Caco-2 (cell line): ENCODE measurements at regions not wholly inside any gene's neighbourhood (a gene's known extent, or its start where the extent isn't known, plus 50 kb on each side); places are given as distances from the start of the nearest gene placed in this dataset.

Experiments
- BruUV-seq: library from RNA; stranded (reverse); fragments of 400-500 nt; replicated peaks from 2 replicates; lab custom pipeline; 2021; lab: Mats Ljungman, UMichigan
- CTCF ChIA-PET: fragments of 300-600 bp; sonication (Branson Sonifier 250); formaldehyde crosslinking; loops from one replicate; lab custom pipeline; 2022; ENCODE audit warnings: antibody characterized with exemption; lab: Charles Lee
- POLR2A ChIA-PET: fragments of 300-600 bp; sonication (Branson Sonifier 250); formaldehyde crosslinking; loops from one replicate; lab custom pipeline; 2022; ENCODE audit warnings: antibody characterized with exemption; lab: Charles Lee
- DNase-seq, 2 experiments: peaks; one replicate each; pipeline versions ENCODE4 v3.0.0 to v3.0.0-alpha.2; 2020 to 2022
- H3K27me3 ChIP-seq: replicated peaks from 2 replicates; pipeline ENCODE4 v1.6.0; 2011; ENCODE audit warnings: low read length; ENCODE audit not compliant: control insufficient read depth, insufficient read depth
- H3K36me3 ChIP-seq: 2 replicates; pipeline ENCODE4 v1.5.1; 2011; ENCODE audit warnings: low read length; ENCODE audit not compliant: control insufficient read depth, insufficient read depth
- H3K4me1 ChIP-seq: fragments of 250-450 bp; sonication (Bioruptor Pico); 2 replicates; pipeline ENCODE4 v1.5.1; 2020; ENCODE audit warnings: mild to moderate bottlenecking
- H3K4me3 ChIP-seq: 2 replicates; pipeline ENCODE4 v1.5.1; 2011; ENCODE audit warnings: low read depth, mild to moderate bottlenecking, control low read depth, low read length
- H3K9me3 ChIP-seq: fragments of 250-450 bp; sonication (Bioruptor Pico); 2 replicates; pipeline ENCODE4 v1.5.1; 2020; ENCODE audit warnings: mild to moderate bottlenecking, moderate library complexity
- H3K27ac Mint-ChIP-seq: one replicate; pipeline ENCODE4 v1.8.0; 2022; ENCODE audit warnings: mixed read lengths; ENCODE audit not compliant: unreplicated experiment
- H3K27me3 Mint-ChIP-seq: one replicate; pipeline ENCODE4 v1.8.0; 2022; ENCODE audit warnings: mixed read lengths; ENCODE audit not compliant: insufficient read depth, unreplicated experiment
- H3K36me3 Mint-ChIP-seq: one replicate; pipeline ENCODE4 v1.8.0; 2022; ENCODE audit warnings: mild to moderate bottlenecking, mixed read lengths; ENCODE audit not compliant: insufficient read depth, unreplicated experiment
- H3K4me1 Mint-ChIP-seq: one replicate; pipeline ENCODE4 v1.8.0; 2022; ENCODE audit warnings: low read depth, mixed read lengths; ENCODE audit not compliant: unreplicated experiment
- H3K4me3 Mint-ChIP-seq: one replicate; pipeline ENCODE4 v1.8.0; 2022; ENCODE audit warnings: mild to moderate bottlenecking, moderate library complexity, mixed read lengths; ENCODE audit not compliant: unreplicated experiment
- H3K9me3 Mint-ChIP-seq: one replicate; pipeline ENCODE4 v1.8.0; 2022; ENCODE audit warnings: mixed read lengths; ENCODE audit not compliant: unreplicated experiment
- CTCF ChIP-seq, 2 experiments: fragments of 200-600 bp in 1 of 2; IDR thresholded peaks; 1 replicate in 1 of 2; 2 replicates in 1 of 2; pipeline versions ENCODE4 v1.5.1 to v1.8.0; 2011 to 2022; ENCODE audit warnings: antibody characterized with exemption in 1 of 2, control low read depth in 1 of 2, inconsistent platforms in 1 of 2, low read depth in 1 of 2, low read length in 1 of 2, mild to moderate bottlenecking in 1 of 2, moderate library complexity in 1 of 2; ENCODE audit not compliant: insufficient read depth in 1 of 2, severe bottlenecking in 1 of 2, unreplicated experiment in 1 of 2
- intact Hi-C: fragments of 100-400 bp; cut with micrococcal nuclease; formaldehyde crosslinking; loops from one replicate; pipeline ENCODE4 v1.10.0; 2022; ENCODE audit not compliant: unreplicated experiment

- no TSS peak for BruUV-seq
- H3K9me3 ChIP-seq = no peaks in the 10 kb centered on the region
- Mint-ChIP-seq H3K4me1 (peaks cover 7% of the 10 kb centered on the region), H3K9me3 (no peaks in the 10 kb centered on the region), H3K4me3 (no peak overlapping the region), H3K27me3 (no peaks in the 10 kb centered on the region), H3K27ac (no peak overlapping the region), H3K36me3 (no peaks in the 10 kb centered on the region)
- ChIA-PET POLR2A (no interaction called here), CTCF (no interaction called here)
- no peaks in the 10 kb centered on the region for H3K27me3 ChIP-seq
- TF ChIP-seq CTCF (IDR thresholded peaks at IDR 0.05; ENCODE audit: insufficient read depth in 1 of 2, low read depth in 1 of 2, low read length in 1 of 2, severe bottlenecking in 1 of 2, unreplicated experiment in 1 of 2) = no peak
- H3K4me1 ChIP-seq = no peaks in the 10 kb centered on the region
- no peak for DNase-seq
- intact Hi-C loops = no loop called here
- no peak overlapping the region for H3K4me3 ChIP-seq
- no peaks in the 10 kb centered on the region for H3K36me3 ChIP-seq
Observed at GRCh38 chr2:52139241-52139640, 1107.3 kb upstream of the NRXN1 start.

GRCh38 chr2:52135235-52135634, 1103.3 kb upstream of the NRXN1 start:
- H3K9me3 ChIP-seq = no peaks in the 10 kb centered on the region
- Mint-ChIP-seq H3K4me1 (no peaks in the 10 kb centered on the region), H3K36me3 (no peaks in the 10 kb centered on the region), H3K9me3 (no peaks in the 10 kb centered on the region), H3K27me3 (no peaks in the 10 kb centered on the region), H3K4me3 (no peak overlapping the region), H3K27ac (no peak overlapping the region)
- H3K4me1 ChIP-seq = no peaks in the 10 kb centered on the region
- TF ChIP-seq CTCF (IDR thresholded peaks at IDR 0.05; ENCODE audit: insufficient read depth in 1 of 2, low read depth in 1 of 2, low read length in 1 of 2, severe bottlenecking in 1 of 2, unreplicated experiment in 1 of 2) = no peak
- DNase-seq = no peak
- BruUV-seq = no TSS peak
- H3K27me3 ChIP-seq = no peaks in the 10 kb centered on the region
- H3K36me3 ChIP-seq = no peaks in the 10 kb centered on the region
- intact Hi-C loops = no loop called here
- ChIA-PET POLR2A (no interaction called here), CTCF (no interaction called here)
- H3K4me3 ChIP-seq = no peak overlapping the region

- H3K27ac Mint-ChIP-seq = no peak overlapping the region
- BruUV-seq = no TSS peak
- peaks cover 2% of the 10 kb centered on the region for H3K27me3 Mint-ChIP-seq
- intact Hi-C loops = no loop called here
- Histone ChIP-seq H3K27me3 (no peaks in the 10 kb centered on the region), H3K9me3 (no peaks in the 10 kb centered on the region), H3K36me3 (no peaks in the 10 kb centered on the region), H3K4me3 (no peak overlapping the region), H3K4me1 (no peaks in the 10 kb centered on the region)
- no peak for TF ChIP-seq CTCF (IDR thresholded peaks at IDR 0.05; ENCODE audit: insufficient read depth in 1 of 2, low read depth in 1 of 2, low read length in 1 of 2, severe bottlenecking in 1 of 2, unreplicated experiment in 1 of 2)
- H3K4me3 Mint-ChIP-seq = no peak overlapping the region
- H3K9me3 Mint-ChIP-seq = no peaks in the 10 kb centered on the region
- no peaks in the 10 kb centered on the region for H3K4me1 Mint-ChIP-seq
- ChIA-PET POLR2A (no interaction called here), CTCF (no interaction called here)
- no peak for DNase-seq
- no peaks in the 10 kb centered on the region for H3K36me3 Mint-ChIP-seq
Observed at GRCh38 chr2:52128081-52128480, 1096.1 kb upstream of the NRXN1 start.
